A549 (cell line): ENCODE measurements at regions not wholly inside any gene's neighbourhood (a gene's known extent, or its start where the extent isn't known, plus 50 kb on each side); places are given as distances from the start of the nearest gene placed in this dataset.

ENCODE experiments used
- CEBPB ChIP-seq, 2 experiments: fragments of >200 bp in 1 of 2; sonication (Bioruptor Twin) in 1 of 2; formaldehyde crosslinking in 1 of 2; IDR thresholded peaks; 2 replicates each; pipeline ENCODE4 v1.6.1; 2012 to 2016
- CTCF ChIP-seq: fragments of >200 bp; sonication (Bioruptor Twin); formaldehyde crosslinking; IDR thresholded peaks from 3 replicates; pipeline ENCODE4 v1.5.1; 2016
- ELK1 ChIP-seq: fragments of 150-350 bp; IDR thresholded peaks from 2 replicates; pipeline ENCODE4 v1.6.1; 2014; ENCODE audit warnings: low read depth, mild to moderate bottlenecking, low read length
- EP300 ChIP-seq, 2 experiments: fragments of >200 bp; sonication (Bioruptor Twin); formaldehyde crosslinking; IDR thresholded peaks; 2 replicates in 1 of 2; 3 replicates in 1 of 2; pipeline ENCODE4 v1.6.1; 2016 to 2017
- HOXB5 ChIP-seq: fragments of 250-450 bp; sonication (Bioruptor Pico); IDR thresholded peaks from 2 replicates; pipeline ENCODE4 v1.5.0; 2020; ENCODE audit warnings: mild to moderate bottlenecking, moderate library complexity
- JUN ChIP-seq, 2 experiments: fragments of >200 bp; sonication (Bioruptor Twin); formaldehyde crosslinking; IDR thresholded peaks; 2 replicates in 1 of 2; 3 replicates in 1 of 2; pipeline ENCODE4 v1.6.1; 2016 to 2017
- POLR2A ChIP-seq: IDR thresholded peaks from 2 replicates; pipeline ENCODE4 v1.6.1; 2012; ENCODE audit warnings: mild to moderate bottlenecking, low read length
- RAD21 ChIP-seq, 2 experiments: fragments of >200 bp in 1 of 2; sonication (Bioruptor Twin) in 1 of 2; formaldehyde crosslinking in 1 of 2; IDR thresholded peaks in 1 of 2; conservative IDR thresholded peaks in 1 of 2; 2 replicates in 1 of 2; 3 replicates in 1 of 2; pipeline ENCODE4 v1.6.1; 2012 to 2018; ENCODE audit warnings: inconsistent platforms in 1 of 2
- SMC3 ChIP-seq: fragments of >200 bp; sonication (Bioruptor Twin); formaldehyde crosslinking; IDR thresholded peaks from 3 replicates; pipeline ENCODE4 v1.6.1; 2018; ENCODE audit warnings: inconsistent platforms
- ZNF302 ChIP-seq: fragments of 250-450 bp; sonication (Bioruptor Pico); IDR thresholded peaks from 2 replicates; pipeline ENCODE4 v1.9.0; 2021; ENCODE audit warnings: inconsistent platforms, mild to moderate bottlenecking, moderate library complexity
- TF ChIP-seq, protein P1 (sequence below): fragments of 200-600 bp; sonication (generic); IDR thresholded peaks from 2 replicates; pipeline ENCODE4 v1.6.1; 2016; ENCODE audit warnings: antibody characterized with exemption, mild to moderate bottlenecking, moderate library complexity

DNA sequence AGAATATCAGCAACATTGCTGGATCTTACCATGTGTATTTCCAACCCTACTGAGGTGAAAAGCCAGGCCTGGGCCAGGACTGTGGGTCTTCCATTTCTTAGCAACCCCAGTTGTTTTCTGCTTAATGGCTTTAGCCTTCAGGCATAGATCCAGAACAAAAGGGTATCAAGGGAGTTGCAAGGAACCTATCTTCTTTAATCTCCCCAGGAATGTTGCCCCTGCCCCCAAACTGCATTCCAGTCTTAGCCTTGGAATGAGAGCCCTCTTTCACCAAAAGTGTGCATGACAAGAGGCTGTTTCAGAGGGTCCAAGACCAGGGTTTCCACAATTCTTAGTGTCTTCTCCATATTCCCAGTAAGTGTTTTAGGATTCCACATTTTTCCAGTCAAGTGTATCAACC, 87.9 kb upstream of the SOX13 start:
- TF ChIP-seq POLR2A = no peak
- no peak for TF ChIP-seq EP300 (IDR thresholded peaks at IDR 0.05)
- no peak for TF ChIP-seq RAD21 (conservative IDR thresholded peaks at IDR 0.05 in 1 of 2, IDR thresholded peaks at IDR 0.05 in 1 of 2)
- TF ChIP-seq CTCF = no peak
- TF ChIP-seq JUN (IDR thresholded peaks at IDR 0.05) = no peak
- no peak for TF ChIP-seq ELK1
- TF ChIP-seq SMC3 = no peak
- TF ChIP-seq, protein P1, sequence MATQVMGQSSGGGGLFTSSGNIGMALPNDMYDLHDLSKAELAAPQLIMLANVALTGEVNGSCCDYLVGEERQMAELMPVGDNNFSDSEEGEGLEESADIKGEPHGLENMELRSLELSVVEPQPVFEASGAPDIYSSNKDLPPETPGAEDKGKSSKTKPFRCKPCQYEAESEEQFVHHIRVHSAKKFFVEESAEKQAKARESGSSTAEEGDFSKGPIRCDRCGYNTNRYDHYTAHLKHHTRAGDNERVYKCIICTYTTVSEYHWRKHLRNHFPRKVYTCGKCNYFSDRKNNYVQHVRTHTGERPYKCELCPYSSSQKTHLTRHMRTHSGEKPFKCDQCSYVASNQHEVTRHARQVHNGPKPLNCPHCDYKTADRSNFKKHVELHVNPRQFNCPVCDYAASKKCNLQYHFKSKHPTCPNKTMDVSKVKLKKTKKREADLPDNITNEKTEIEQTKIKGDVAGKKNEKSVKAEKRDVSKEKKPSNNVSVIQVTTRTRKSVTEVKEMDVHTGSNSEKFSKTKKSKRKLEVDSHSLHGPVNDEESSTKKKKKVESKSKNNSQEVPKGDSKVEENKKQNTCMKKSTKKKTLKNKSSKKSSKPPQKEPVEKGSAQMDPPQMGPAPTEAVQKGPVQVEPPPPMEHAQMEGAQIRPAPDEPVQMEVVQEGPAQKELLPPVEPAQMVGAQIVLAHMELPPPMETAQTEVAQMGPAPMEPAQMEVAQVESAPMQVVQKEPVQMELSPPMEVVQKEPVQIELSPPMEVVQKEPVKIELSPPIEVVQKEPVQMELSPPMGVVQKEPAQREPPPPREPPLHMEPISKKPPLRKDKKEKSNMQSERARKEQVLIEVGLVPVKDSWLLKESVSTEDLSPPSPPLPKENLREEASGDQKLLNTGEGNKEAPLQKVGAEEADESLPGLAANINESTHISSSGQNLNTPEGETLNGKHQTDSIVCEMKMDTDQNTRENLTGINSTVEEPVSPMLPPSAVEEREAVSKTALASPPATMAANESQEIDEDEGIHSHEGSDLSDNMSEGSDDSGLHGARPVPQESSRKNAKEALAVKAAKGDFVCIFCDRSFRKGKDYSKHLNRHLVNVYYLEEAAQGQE = no peak
- TF ChIP-seq HOXB5 (CRISPR knock-in tag) = no peak
- no peak for TF ChIP-seq ZNF302 (CRISPR knock-in tag)
- no peak for TF ChIP-seq CEBPB (IDR thresholded peaks at IDR 0.05)
